Type B pancreatic cell (in vitro differentiated cells): ENCODE measurements at regions not wholly inside any gene's neighbourhood (a gene's known extent, or its start where the extent isn't known, plus 50 kb on each side); places are given as distances from the start of the nearest gene placed in this dataset.

Experiments
- DNase-seq: peaks from one replicate; pipeline ENCODE4 v3.0.0; 2021; ENCODE audit warnings: mixed read lengths; ENCODE audit not compliant: unreplicated experiment; ENCODE audit errors: extremely low spot score
- H3K27ac Mint-ChIP-seq: 2 replicates; pipeline ENCODE4 v1.8.0; 2021; ENCODE audit warnings: mild to moderate bottlenecking, mixed read lengths
- H3K27me3 Mint-ChIP-seq: 2 replicates; pipeline ENCODE4 v1.8.0; 2021; ENCODE audit warnings: mixed read lengths
- H3K36me3 Mint-ChIP-seq: 2 replicates; pipeline ENCODE4 v1.8.0; 2021; ENCODE audit warnings: mixed read lengths
- H3K4me1 Mint-ChIP-seq: one replicate; pipeline ENCODE4 v1.8.0; 2021; ENCODE audit warnings: mixed read lengths; ENCODE audit not compliant: unreplicated experiment
- H3K4me3 Mint-ChIP-seq: 2 replicates; pipeline ENCODE4 v1.8.0; 2021; ENCODE audit warnings: mild to moderate bottlenecking, mixed read lengths
- H3K9me3 Mint-ChIP-seq: 2 replicates; pipeline ENCODE4 v1.8.0; 2021; ENCODE audit warnings: mixed read lengths
- TF ChIP-seq, protein P1 (sequence below): fragments of 200-600 bp; sonication (generic); conservative IDR thresholded peaks from 2 replicates; pipeline ENCODE4 v1.5.0; 2021; ENCODE audit warnings: antibody characterized with exemption, mild to moderate bottlenecking

DNA sequence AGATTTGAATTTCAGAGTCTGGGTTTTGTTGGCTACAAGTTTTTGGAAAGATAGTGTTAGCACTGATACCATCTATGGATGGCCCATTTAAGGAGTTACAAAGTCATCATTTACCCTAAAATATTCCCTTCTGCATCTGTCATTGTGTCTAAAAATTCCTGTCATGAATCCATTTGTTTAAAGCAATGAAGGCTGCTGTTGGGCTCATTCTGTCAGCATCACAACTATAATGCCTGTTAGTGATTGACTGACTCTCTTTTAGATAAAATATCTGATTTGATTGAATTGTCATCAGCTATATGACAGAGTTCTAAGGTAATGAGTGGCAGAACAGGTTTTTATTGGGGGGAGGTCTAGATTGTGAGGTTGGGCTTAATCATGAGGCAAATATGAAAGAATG, 167.6 kb upstream of the IMPG1 start:
- H3K9me3 Mint-ChIP-seq = no peaks in the 10 kb centered on the region
- DNase-seq = no peak
- no peaks in the 10 kb centered on the region for H3K36me3 Mint-ChIP-seq
- no peaks in the 10 kb centered on the region for H3K27me3 Mint-ChIP-seq
- no peak overlapping the region for H3K4me3 Mint-ChIP-seq
- no peaks in the 10 kb centered on the region for H3K4me1 Mint-ChIP-seq
- TF ChIP-seq, protein P1, sequence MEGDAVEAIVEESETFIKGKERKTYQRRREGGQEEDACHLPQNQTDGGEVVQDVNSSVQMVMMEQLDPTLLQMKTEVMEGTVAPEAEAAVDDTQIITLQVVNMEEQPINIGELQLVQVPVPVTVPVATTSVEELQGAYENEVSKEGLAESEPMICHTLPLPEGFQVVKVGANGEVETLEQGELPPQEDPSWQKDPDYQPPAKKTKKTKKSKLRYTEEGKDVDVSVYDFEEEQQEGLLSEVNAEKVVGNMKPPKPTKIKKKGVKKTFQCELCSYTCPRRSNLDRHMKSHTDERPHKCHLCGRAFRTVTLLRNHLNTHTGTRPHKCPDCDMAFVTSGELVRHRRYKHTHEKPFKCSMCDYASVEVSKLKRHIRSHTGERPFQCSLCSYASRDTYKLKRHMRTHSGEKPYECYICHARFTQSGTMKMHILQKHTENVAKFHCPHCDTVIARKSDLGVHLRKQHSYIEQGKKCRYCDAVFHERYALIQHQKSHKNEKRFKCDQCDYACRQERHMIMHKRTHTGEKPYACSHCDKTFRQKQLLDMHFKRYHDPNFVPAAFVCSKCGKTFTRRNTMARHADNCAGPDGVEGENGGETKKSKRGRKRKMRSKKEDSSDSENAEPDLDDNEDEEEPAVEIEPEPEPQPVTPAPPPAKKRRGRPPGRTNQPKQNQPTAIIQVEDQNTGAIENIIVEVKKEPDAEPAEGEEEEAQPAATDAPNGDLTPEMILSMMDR = no peak
- H3K27ac Mint-ChIP-seq = no peak overlapping the region

DNA sequence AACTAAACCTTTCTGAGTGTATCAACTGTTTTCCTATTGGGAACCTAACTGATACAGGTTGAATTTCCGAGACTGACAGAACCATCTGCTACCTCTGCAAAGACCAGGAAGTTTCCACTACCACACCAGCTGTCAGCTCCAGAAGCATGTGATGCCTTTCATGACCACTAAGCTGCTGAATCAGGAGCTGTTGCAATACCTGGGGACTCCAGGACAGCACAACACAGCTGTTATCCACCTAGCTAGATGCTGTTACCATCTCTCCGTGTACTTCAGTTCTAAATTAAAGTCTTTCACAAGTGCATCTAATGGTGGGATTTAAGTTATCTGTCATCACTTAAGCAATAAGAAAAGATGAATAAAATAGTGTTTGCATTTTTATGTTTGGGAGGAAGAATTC, 158.2 kb upstream of the IMPG1 start:
- Mint-ChIP-seq H3K9me3 (no peaks in the 10 kb centered on the region), H3K27me3 (no peaks in the 10 kb centered on the region), H3K27ac (peak overlapping the region; percentile 56), H3K36me3 (no peaks in the 10 kb centered on the region), H3K4me1 (peaks cover 7% of the 10 kb centered on the region), H3K4me3 (no peak overlapping the region)
- no peak for DNase-seq
- TF ChIP-seq, protein P1 = peak; percentile 31

DNA sequence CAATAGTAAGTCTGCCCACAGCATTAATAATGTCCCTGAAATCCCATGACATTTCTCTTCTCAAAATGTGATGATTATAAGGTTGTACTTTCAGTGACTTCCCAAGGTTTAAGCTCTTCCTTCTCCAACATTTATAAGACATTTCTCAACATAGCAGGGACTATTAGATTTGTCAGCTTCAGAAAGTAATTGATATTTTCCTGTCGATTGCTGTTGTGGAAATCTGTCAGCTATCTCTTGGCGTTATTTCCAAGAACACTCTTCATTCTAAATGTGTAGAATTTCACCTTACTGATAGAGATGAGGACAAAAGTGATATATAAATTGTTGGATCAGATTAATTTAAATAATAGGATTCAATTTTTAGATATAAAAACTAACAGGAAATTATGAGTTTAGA, 149.7 kb upstream of the IMPG1 start:
- Mint-ChIP-seq H3K4me3 (no peak overlapping the region), H3K27ac (no peak overlapping the region), H3K9me3 (no peaks in the 10 kb centered on the region), H3K36me3 (no peaks in the 10 kb centered on the region), H3K4me1 (peaks cover 15% of the 10 kb centered on the region), H3K27me3 (no peaks in the 10 kb centered on the region)
- TF ChIP-seq, protein P1 = no peak
- no peak for DNase-seq

DNA sequence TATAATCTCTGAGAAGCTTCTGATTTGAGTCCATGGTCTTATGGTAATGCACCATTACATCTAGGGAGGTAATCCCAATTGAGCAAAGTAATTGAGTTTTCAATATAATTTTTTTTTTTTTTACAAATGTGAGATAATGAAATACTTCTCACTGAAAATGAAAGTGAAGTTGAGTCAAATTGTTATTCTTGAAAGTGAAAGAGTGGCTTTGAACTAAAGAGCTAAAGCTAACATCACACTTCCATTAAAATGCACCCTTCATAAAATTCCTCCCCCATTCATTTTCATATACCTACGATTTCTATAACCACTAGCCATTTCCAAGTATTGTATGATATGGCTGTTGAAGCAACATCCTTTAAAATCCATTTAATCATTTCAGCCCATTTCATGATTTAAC, 149.1 kb upstream of the IMPG1 start:
- peaks cover 15% of the 10 kb centered on the region for H3K4me1 Mint-ChIP-seq
- H3K9me3 Mint-ChIP-seq = no peaks in the 10 kb centered on the region
- no peak for DNase-seq
- no peak overlapping the region for H3K4me3 Mint-ChIP-seq
- H3K27me3 Mint-ChIP-seq = no peaks in the 10 kb centered on the region
- TF ChIP-seq, protein P1 = no peak
- no peaks in the 10 kb centered on the region for H3K36me3 Mint-ChIP-seq
- no peak overlapping the region for H3K27ac Mint-ChIP-seq

DNA sequence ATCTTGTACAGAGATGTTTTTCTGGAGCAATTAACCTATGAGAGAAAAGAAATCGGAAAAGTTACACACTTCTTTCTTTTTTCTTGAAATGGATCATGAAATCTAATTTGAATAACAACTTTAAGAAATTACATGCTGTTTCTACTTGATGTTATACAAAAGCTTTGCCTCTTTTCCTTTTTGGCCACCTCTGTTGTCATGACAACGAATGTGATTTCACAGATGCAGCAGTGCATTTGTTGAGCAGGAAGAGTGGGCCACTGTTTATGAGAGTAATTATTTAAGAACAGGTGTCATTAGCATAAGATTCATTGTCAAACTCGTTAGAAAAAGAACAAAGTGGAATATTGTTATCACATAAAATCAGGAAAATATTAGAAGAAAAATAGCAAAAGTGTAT, 148.3 kb upstream of the IMPG1 start:
- Mint-ChIP-seq H3K4me1 (peaks cover 9% of the 10 kb centered on the region), H3K36me3 (no peaks in the 10 kb centered on the region), H3K4me3 (no peak overlapping the region), H3K9me3 (no peaks in the 10 kb centered on the region), H3K27ac (no peak overlapping the region), H3K27me3 (no peaks in the 10 kb centered on the region)
- no peak for DNase-seq
- TF ChIP-seq, protein P1 = no peak

DNA sequence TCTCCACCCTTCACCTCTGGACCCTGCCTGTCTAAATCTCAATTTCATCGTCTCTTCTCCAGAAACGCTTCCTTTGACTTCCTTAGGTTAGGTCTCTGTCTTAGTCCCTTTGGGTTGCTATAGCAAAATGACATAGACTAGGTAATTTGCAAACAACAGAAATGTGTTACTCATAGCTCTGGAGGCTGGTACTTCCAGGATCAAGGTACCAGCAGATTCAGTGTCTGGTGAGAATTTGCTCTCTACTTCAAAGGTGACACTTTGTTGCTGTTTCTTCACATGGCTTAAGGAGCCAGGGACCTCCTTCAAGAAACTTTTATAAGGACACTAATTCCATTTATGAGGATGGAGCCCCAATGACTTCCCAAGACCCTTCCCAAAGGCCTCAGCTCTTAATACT, 145.1 kb upstream of the IMPG1 start:
- no peaks in the 10 kb centered on the region for H3K36me3 Mint-ChIP-seq
- TF ChIP-seq, protein P1 = no peak
- DNase-seq = no peak
- H3K4me1 Mint-ChIP-seq = no peaks in the 10 kb centered on the region
- H3K27ac Mint-ChIP-seq = no peak overlapping the region
- no peaks in the 10 kb centered on the region for H3K27me3 Mint-ChIP-seq
- no peak overlapping the region for H3K4me3 Mint-ChIP-seq
- H3K9me3 Mint-ChIP-seq = no peaks in the 10 kb centered on the region
